GM21515 (cell line): ENCODE measurements at regions not wholly inside any gene's neighbourhood (a gene's known extent, or its start where the extent isn't known, plus 50 kb on each side); places are given as distances from the start of the nearest gene placed in this dataset.
A peak's percentile ranks its signal among the peaks of the same experiment; 100 is the strongest.

Experiments
- ATAC-seq: cut with Tn5 transposase; IDR thresholded peaks from one replicate; pipeline ENCODE4 v1.9.1; 2021; ENCODE audit not compliant: unreplicated experiment

DNA sequence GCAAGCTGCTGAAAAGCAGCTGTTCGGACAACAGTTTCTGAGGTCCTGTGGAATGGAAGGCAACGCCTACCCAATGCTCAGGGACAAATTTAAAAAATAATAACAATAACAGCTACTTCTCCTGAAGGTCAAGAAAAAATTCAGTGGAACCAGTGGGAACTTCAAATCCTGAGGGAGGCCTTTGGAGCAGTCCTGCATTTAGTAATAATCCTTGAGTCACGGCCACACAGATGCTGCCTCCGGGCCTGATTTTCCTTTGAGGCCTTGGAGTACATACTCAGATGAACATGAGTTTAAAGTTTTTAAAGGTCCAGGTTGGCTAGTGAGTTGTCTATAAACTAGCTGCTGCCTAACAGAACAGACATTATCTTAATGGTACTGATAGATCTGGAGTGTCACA, 268.0 kb downstream of the MSRB3 start:
- ATAC-seq: no peak

DNA sequence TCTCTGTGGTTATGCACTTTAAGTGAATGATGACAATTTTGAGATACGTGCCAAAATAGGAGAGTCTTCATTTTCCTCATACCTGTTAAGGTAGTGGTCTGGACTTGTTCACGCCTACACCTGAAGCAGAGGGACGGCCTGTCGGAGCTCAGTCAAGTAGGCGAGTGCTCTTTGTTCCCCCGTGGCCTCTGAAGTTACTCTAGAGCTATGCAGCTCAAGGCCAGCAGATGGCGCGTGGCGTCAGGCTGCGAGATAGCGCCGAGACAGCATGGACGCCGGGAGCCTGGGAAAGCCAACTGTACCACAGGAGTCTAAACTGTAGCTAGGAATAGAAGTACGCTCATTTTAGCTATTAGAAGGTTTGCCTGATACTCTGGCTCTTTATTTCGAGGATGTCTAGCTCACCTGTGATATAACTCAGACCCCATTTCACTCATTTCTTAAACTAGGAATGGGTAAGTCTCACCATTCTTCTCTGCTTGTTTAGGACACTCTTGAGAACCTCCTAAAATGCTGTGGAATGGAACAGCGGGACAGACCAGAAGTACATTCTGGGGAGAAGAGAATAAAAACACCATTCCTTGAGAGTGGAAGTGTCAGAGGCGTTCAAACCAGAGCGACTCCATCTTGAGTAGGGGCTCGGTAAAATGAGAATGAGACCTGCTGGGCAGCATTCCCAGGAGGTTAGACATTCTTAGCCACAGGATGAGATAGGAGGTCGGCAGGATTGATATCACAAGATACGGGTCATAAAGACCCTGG, 267.4 kb upstream of the HMGA2 start:
- peak; percentile 100 for ATAC-seq

DNA sequence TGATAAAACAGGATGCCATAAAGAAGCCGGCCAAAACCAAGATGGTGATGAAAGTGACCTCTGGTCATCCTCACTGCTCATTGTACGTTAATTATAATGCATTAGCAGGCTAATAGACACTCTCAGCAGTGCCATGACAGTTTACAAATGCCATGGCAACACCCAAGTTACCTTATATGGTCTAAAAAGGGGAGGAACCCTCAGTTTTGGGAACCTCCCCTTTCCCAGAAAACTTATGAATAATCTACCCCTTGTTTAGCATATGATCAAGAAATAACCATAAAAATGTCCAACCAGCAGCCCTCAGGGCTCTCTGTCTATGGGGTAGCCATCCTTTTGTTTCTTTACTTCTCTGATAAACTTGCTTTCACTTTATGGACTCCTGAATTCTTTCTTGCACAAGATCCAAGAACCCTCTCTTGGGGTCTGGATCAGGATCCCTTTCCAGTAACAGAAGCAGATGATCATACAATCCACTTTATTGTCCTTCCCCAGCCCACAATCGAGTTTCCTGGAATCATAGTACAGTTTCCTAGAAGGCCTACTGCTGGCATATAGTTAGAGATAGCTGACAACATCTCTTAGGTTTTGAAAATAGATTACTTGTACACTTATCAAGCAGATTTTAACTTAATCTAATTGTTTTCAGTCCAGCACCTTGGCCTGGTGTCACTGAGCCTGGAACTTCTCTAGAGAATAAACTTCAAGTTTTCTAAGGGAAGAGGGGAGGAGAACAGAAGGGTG, 266.7 kb upstream of the HMGA2 start:
- no peak for ATAC-seq

DNA sequence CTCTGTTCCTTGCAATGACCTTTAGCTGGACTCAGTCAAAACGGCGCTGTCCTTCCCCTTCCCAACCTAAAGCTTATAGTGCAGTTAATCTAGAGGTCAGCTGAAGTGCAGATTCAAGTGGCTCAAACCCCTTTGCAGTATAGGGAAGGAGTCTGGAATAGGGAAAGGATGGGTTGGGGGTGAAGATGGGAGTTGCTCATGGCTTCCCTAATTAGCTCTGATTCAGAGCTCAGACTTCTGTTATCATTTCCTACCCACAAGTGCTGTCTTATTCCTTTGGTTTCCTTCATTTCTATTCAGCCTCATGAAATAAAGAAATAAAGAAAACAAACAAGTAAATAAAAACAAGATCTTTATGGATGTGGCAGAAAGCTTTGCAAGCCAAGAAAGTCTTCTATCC, 264.0 kb upstream of the HMGA2 start:
- no peak for ATAC-seq

DNA sequence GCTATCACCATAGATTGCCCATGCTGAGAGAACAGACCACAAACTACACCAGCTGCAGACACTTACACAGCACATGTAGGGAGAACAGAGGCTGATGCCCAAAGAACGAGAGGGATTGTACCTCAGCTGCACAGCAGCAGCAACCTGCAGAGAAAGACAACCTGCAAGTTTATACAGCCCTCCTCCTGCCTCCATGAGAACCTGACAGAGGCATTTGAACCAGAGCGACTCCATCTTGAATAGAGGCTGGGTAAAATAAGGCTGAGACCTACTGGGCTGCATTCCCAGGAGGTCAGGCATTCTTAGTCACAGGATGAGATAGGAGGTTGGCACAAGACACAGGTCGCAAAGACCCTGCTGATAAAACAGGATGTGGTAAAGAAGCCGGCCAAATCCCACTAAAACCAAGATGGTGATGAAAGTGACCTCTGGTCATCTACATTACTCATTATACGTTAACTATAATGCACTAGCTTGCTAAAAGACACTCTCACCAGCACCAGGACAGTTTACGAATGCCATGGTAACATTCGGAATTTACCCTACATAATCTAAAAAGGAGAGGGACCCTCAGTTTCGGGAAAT, 262.4 kb upstream of the HMGA2 start:
- ATAC-seq: no peak

DNA sequence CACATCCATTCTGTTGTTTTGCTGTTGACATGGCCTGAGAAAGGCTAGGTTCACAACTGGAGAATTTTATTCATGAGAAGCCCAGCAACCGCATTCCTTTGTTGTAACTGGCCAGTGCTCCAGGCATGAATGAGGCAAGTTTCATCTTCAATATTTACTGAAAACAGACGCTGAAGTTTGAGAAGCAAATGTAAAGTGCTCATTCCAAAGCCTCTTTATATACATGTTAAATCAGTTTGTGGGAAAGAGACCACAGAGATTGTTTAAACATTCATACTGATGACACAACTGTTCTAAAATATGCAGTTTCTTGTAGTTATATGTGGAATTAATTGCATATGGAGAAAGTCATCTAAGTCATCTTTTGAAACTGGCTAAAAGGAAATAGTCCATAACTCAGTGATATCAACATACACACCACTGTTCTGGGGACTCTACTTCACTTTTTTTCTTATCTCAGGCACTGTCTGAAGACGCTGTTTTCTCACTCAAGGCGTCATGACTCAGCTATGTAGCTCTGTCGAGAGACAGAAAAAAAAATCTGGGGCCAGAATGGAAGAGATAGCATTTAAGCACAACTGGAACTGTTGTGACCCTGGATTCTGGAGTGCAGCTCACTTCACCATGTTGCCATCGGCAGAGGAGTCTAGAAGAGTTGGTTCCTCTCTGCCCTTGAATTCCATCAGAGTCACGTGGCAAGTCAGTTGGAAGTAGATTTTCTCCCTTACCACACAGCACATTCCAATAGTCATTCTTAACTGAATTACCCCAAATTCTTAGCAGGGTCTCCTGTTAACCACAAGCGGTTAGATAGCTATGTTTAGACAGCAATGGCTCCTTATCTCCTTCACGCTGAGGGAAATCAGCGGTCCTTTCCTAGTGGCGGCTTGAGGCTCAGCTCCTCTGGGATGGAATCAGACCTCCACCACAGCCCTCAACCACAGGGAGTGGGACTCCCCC, 258.4 kb upstream of the HMGA2 start:
- no peak for ATAC-seq

DNA sequence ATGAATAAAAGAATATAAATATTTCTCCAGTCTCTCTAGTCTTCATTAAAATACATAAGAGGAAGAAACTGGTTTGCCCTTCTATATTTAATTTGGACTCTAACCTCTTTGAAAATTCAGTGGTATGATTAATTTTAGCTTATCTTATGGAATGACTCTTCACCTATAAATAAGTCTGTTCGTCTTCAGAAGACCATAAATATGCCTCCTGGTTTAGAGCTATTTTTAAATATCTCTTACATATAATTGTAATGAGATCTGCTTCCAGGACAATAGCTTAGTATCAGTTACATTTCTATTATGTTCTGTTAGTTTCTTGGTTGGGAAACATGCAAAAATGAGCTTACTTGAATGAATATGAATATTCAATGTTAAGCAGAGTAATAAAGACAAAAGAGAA, 257.5 kb upstream of the HMGA2 start:
- no peak for ATAC-seq

DNA sequence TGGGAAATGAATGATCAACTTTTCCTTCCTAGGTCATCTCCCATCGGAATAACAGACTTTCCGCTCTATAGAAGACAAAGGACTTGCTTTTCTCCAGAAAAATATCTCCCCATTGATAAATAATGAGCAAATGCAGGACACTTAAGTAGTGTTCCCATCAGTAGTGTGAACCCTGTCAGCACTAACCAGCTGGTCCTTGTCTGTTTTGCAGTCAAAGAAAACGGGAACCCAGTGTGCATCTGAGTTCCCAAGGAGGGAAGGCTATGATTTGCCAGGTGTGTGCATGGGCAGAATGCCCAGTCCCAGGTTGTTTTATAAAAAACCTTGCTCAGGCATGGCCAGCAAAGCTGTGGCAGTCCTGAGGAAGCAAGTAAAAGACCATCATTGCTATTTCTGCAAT, 256.5 kb upstream of the HMGA2 start:
- no peak for ATAC-seq

DNA sequence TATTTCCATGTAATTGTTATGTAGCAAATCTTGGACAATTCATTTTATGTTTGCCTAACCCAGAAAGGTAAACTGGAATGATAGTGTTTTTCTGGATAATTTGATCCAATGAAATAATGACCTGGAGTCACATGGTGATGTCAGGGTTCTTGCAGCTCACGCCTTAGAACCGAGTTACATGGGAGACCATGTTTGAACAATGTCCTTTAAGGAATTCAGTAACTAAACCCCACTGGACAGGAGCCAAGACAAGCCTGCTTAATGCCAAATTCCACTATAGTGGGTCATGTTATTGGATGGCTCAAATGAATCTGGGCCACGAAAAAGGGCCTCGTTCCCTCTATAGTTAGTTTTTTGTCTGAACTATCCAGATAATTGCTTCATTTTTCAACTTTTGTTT, 255.8 kb upstream of the HMGA2 start:
- no peak for ATAC-seq

DNA sequence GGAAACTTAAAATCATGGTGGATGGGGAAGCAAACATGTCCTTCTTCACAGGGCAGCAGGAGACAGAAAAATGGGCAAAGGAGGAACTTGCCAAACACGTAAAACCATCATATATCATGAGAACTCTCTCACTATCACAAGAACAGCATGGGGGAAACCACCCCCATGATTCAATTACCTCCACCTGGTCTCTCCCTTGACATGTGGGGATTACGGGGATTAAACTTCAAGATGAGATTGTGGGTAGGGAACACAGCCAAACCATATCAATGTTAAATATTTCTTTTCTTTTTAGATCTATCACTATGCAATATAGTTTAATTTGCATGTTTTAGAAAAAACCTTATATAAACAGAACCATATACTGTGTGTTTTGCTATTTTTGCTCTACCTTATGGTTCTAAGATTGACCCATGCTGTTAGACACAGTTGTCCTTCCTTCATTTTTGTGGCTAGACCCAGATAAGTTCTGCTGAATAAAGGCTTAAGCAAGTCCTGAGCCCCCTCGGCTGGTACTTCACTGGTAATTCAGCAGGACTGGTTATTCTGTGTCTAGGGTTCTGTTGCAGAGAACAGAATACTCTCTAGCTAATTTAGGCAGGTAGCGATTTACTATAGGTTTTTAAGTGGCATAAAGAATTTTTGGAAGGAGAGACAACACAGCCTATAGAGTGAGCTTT, 253.7 kb upstream of the HMGA2 start:
- no peak for ATAC-seq

DNA sequence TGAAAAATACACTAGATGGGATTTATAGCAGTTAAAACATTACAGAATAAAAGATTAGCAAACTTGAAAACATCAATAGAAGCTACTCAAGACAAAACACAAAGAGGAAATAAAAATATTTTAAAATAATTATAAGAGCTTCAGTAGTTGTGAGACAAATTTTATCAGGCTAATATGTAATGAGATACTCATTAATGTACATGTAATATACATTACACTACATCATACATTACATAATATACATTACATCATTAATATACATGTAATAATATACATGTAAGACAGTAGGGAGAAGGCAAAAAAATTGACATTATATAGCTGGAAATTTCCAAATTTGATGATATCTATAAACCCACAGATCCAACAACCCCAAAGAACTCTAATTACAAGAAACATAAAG, 249.4 kb upstream of the HMGA2 start:
- no peak for ATAC-seq

DNA sequence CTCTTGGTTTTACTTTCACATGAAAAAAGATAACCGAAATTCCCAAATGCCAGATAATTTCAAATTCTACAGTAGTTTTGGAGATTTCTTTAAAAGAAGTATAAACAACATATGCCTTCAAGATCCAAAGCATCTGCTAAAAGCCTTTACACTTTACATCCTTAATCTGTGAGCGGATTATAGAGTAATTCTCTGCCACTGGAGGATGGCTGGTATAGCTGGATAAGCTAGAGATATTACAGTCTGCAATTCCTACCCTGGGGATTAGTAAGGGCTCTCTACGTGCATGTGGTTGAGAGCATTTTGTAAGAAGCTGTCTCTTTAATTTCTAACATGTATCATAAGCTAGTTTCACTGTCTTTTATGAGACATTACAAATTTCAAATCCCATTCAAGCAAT, 240.3 kb upstream of the HMGA2 start:
- no peak for ATAC-seq

DNA sequence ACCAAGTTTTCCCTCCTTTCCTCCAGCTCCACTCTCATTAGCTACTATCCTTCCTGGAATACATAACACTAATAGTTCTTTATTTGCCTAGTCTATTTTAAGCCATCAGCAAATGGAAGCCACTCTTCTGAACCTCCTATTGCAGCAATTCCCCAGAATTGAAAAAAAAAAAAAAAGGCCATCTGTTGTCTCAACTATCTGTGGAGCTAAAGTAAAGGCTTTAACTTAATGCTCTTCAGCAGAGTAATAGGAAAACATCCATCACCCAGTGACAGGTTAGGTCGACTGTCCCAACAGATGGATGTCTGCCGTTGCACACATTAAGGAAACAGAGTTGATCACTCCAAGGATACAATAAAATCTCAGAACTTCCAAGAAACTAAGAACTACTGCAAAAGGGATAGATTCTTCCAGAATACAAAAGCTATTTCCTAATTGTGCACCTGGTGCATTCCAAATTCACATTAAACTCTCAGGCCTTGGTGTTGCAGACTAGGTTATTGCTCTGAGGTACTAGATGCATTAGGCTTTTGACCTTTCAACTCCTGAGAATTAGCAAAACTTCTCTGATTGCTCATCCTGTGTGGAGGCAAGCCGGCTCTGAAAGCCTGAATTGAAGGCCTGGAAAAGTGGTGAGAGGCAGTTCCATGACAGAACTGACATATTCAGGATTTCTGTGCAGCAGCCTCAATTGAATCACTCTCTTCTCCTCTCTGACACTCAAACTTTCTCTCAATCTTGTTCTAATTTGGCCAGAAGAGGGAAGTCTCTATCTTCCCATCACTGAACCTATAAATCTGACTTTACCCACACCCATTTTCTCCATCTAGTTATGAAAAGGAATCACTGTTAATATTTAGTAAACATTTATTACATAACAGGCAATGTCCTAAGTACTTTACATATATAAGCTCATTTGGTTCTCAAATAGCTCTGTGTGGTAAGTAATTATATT, 238.4 kb upstream of the HMGA2 start:
- ATAC-seq: no peak

DNA sequence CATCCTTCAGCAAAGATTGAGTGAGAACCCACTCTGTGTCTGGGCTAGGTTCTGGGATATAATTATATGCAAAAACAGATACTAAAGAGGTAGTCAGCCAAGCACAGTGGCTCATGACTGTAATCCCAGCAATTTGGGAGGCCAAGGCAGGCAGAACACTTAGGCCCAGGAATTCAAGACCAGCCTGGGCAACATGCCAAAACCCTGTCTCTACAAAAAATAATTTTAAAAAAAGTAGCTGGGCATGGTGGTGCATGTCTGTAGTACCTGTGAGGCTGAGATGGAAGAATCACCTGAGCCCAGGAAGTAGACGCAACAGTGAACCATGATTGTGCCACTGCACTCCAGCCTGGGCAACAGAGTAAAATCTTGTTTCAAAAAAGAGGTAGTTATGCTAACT, 237.5 kb upstream of the HMGA2 start:
- ATAC-seq: no peak

DNA sequence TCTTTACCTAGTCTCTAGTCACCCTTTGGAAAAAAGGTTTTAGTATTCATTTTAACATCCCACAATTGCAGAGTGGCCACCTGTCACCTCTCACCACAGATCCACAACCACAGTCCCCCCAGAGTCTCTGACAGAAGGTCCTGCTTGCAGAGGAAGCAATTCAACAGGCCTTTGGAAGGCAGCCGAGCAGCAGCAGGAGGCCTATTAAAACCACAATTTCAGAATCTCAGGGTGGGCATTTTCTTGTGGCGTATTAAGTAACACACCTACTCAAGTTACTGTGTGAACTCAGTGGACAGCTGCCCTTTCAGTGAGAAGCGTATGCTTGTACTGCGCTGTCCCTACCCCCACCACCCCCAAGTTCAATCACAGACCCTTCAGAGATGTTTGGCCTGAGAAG, 234.0 kb upstream of the HMGA2 start:
- no peak for ATAC-seq

DNA sequence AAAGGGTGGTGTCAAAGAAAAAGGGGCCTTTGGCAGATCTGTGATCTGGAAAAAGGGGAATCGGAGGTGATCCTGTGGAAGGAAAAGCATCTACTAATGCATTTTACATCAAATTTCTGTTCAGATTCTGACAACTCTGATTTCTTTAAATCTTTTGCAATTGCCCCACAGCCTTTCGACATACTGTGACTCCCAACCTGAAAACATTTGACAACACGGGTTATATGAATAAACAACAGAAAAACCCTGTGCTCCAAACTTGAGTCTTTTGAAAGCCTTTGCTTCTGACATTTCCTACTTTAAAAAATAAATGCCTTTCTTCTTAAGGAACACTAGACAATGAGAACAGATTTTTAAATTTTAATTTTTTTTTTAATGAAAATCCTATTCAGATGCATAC, 231.9 kb upstream of the HMGA2 start:
- no peak for ATAC-seq

DNA sequence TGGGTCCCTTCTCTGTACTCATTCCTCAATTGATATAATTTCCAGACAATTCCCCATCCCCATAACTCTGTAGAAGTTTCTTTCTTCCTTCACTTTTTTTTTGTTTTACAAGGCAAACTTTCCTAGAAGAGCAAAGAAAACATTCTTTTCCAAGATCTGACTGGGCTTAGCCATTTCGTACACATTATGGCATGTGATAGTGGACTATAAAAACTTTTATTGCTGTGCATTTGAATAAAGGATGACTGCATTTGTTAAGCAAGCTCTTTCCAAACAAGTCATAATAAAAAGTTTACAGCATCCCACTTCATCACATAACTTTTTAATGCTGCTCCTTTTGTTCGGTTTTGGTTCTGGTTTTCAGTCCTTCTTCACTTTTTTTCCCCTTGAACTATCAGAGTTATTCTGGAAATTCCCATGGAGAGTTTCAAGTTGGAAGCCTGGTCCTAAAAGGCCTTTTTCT, 231.0 kb upstream of the HMGA2 start:
- ATAC-seq: no peak

DNA sequence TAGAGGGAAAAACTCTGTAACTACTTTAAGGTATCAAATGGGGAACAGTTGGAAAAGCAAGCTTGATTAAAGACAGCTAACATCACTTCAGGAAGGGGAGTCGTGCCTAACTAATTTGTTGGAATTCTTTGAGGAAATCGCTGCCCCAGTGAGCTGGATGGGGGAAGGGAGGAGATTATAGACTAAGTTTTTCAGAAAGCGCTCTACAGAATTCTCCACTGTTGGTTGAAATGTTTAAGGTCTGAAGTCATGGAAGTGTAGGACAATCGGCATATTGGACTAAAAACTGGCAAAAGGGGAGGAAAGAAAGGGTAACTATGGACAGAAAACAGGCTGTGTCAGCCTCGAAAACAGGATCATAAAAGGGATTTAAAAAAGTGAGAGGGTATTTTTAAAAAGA, 229.9 kb upstream of the HMGA2 start:
- ATAC-seq: no peak

DNA sequence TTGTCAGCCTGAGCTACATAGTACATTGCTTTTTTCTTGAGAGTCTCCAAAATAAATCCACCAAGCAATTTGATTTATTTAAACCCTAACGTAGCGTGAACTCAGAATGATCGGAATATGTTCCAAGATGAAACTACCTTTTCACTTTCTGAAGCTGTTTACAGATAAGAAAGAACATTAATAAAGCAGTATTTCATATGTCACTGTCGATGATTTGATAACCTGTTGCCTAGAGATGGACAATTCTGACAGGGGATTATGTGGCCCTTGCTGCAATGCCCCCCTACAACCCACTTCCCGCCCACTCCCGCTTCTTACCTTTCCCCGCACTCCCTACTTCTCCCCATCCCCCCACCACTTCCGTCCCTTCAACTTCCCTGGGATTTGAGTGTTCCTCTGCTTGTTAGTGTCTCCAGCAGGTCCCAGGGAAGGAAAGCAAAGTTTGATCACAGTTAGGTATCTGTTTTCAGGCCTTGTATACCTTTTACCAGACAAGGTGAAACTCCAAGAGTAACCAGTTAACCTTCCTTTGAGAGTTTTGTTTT, 229.2 kb upstream of the HMGA2 start:
- no peak for ATAC-seq
